ENCODE measurements at regions not wholly inside any gene's neighbourhood (a gene's known extent, or its start where the extent isn't known, plus 50 kb on each side); places are given as distances from the start of the nearest gene placed in this dataset.

DNA sequence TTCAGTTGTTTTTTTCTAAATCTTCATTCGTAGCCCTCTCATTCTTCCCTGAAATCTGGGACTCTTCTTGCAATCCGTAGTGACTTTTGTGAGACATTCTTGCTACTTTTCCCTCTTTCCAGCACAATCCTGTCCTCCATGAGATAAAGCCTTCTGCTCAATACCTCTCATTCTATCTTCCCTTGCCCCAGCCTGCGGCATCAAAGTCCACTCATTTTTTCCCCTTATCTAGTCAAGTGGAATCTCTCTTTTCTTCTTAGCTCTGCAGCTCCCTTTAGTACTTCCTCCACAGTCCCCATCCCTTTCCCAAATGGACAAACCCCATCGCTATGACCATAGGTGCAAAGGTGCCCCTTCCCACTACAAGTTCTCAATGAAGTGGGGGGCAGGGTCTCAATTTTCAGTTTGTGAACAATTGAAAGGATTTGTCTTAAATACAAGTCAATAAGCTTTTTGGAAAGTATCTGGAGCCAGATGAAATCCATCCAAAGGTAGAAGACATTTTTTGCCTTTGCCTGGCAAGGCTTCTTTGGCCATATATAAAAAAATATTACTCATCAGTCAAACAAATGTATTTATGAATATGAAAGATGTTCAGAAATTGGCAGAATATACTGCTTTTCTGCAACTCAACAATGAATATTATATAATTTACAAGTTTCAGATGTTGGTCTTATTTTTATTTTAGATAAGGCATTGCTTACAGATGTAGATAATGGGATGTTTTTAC is 179.4 kb downstream of the SNAPC1 start:
- no peak for DNase-seq (ENCODE audit: low read depth in 1 of 2, low spot score in 1 of 2)

DNA sequence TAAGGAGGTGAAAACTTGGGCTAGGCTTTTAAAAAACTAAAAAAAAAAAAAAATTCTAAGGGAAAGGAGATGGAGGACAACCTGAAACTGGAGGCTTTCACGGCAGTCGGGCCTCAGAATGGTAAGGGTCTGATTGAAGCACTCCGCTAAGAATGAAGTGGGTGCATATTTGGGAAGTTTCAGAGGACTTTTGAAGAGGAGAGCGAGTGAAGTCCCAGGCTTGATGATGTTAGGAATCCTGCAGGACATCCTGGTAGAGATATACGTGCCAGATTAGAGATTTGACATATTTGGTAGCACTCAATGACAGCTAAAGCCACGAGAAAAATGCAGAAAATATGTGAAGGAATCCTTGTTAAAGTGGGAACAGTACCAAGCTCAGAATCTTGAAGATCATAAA is 186.2 kb downstream of the SNAPC1 start:
- no peak for DNase-seq (ENCODE audit: low read depth in 1 of 2, low spot score in 1 of 2)

- no peak for DNase-seq (ENCODE audit: low read depth in 1 of 2, low spot score in 1 of 2)
Measured at GRCh38 chr14:61950340-61950739, 188.1 kb downstream of the SNAPC1 start.

DNA sequence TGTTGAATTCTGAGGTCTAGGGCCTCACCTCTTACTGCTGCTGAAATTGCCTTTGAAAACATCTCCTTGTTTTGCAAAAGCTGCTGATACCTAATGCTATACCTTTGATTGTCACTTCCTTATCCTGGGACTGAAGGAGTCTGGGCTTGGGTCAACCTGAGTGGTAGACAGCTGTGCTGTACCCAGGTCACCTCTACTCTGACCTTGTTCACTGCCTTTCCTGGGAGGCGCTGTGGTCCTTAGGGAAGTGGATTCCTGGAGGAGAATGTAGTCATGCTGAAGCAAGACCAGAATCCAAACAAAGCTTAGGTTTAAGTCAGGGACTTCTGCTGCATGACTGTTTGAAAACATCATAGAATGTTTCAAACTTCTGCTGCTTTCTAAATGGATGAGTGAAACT is 191.4 kb downstream of the SNAPC1 start:
- no peak for DNase-seq (ENCODE audit: low read depth in 1 of 2, low spot score in 1 of 2)

- no peak for DNase-seq (ENCODE audit: low read depth in 1 of 2, low spot score in 1 of 2)
Measured at GRCh38 chr14:61954306-61954705, 192.1 kb downstream of the SNAPC1 start.

- DNase-seq (ENCODE audit: low read depth in 1 of 2, low spot score in 1 of 2), result no peak
Measured at GRCh38 chr14:61956517-61956916, 194.3 kb downstream of the SNAPC1 start.

GRCh38 chr14:61959348-61959747 is 197.1 kb downstream of the SNAPC1 start:
- no peak for DNase-seq (ENCODE audit: low read depth in 1 of 2, low spot score in 1 of 2)

DNA sequence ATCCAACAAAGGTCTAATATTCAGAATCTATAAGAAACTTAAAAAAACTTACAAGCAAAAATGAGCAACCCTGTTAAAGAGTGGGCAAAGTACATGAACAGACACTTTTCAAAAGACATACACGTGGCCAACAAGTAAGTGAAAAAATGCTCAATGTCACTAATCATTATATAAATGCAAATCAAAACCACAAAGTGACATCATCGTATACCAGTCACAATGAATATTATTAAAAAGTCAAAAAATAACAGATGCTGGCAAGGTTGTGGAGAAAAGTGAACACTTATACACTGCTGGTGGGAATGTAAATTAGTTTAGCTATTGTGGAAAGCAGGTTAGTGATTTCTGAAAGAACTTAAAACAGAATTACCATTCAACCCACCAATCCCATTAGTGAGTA is 199.1 kb downstream of the SNAPC1 start:
- no peak for DNase-seq (ENCODE audit: low read depth in 1 of 2, low spot score in 1 of 2)

GRCh38 chr14:61963926-61964325 is 201.7 kb downstream of the SNAPC1 start:
- DNase-seq (ENCODE audit: low read depth in 1 of 2, low spot score in 1 of 2), result no peak

DNA sequence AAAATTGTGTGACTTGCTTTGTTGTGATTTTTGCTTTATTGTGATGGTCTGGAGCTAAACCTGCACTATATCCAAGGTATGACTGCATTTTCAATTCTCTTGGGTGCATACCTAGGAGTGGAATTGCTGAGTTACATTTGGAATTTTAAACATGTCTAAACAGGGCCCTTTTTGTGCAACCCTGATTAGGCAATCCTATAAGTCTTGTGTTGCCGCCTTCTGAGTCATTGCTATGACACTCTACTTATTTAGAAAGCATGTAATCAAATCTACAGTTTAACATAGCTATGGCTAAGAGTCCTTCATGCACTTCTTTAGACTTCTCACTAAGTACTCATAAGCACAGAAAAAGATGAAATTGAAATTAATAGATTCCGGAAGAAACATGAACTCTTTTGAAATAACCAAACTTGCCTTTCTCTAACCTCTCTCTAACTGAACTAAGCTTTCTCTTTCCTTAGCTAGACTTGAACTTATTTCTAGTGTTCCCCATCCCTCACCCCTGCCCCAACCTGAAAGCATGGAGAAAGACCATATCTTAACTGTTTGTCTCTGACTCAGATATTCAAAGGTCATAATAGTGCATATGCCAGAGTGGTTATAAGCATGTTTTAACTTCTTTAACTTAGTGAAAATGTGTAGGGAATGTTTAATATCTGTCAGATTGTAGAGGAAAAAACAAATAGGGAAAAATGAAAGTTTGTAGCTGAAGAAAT is 203.0 kb downstream of the SNAPC1 start:
- no peak for DNase-seq (ENCODE audit: low read depth in 1 of 2, low spot score in 1 of 2)

DNA sequence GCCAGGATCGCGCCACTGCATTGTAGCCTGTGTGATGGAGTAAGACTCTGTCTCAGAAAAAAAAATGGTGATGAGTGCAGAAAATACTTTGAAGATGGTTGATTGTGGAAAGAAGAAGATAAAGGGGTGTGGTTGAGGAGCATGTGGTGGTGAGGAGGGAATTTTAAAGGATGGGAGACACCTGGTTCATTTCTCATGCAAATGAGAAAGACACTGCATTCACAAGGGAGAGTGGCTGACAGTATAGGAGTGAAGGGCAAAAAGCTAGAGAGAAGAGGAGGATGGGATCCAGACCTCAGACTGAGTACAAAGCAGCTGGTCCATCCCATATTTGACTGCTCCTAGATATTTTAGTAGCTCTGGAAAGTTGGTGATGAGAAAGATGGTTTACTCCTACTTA is 206.0 kb downstream of the SNAPC1 start:
- no peak for DNase-seq (ENCODE audit: low read depth in 1 of 2, low spot score in 1 of 2)

GRCh38 chr14:61972711-61973110 is 210.5 kb downstream of the SNAPC1 start:
- no peak for DNase-seq (ENCODE audit: low read depth in 1 of 2, low spot score in 1 of 2)

DNA sequence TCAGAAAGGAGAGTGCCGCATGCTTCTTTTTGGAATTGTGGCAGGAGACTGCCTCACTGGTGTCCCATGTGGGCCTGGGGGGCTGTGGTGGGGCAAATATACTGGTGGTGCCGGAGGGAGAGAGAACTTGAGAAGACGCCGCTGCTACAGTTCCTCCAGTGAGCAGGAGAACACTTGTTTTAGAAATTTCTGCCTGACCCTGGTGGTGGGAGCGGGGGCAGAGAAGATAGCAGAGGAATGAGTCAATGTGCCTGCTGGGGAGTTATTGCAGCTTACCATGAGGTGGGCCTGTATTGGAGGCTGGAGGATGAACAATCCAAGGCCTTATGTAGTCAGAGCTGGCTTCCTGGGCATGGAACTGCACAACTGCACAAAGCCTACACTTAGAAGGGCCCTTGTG is 211.8 kb downstream of the SNAPC1 start:
- DNase-seq (ENCODE audit: low read depth in 1 of 2, low spot score in 1 of 2), result no peak

GRCh38 chr14:61977217-61977616 is 215.0 kb downstream of the SNAPC1 start:
- no peak for DNase-seq (ENCODE audit: low read depth in 1 of 2, low spot score in 1 of 2)

GRCh38 chr14:61988240-61988639 is 226.0 kb downstream of the SNAPC1 start:
- no peak for DNase-seq (ENCODE audit: low read depth in 1 of 2, low spot score in 1 of 2)

GRCh38 chr14:61992139-61992538 is 229.9 kb downstream of the SNAPC1 start:
- DNase-seq (ENCODE audit: low read depth in 1 of 2, low spot score in 1 of 2), result no peak

GRCh38 chr14:61992926-61993325 is 230.7 kb downstream of the SNAPC1 start:
- DNase-seq (ENCODE audit: low read depth in 1 of 2, low spot score in 1 of 2), result no peak

GRCh38 chr14:61994589-61994988 is 232.4 kb downstream of the SNAPC1 start:
- no peak for DNase-seq (ENCODE audit: low read depth in 1 of 2, low spot score in 1 of 2)

GRCh38 chr14:61996753-61997152 is 234.5 kb downstream of the SNAPC1 start:
- DNase-seq (ENCODE audit: low read depth in 1 of 2, low spot score in 1 of 2), result no peak

DNA sequence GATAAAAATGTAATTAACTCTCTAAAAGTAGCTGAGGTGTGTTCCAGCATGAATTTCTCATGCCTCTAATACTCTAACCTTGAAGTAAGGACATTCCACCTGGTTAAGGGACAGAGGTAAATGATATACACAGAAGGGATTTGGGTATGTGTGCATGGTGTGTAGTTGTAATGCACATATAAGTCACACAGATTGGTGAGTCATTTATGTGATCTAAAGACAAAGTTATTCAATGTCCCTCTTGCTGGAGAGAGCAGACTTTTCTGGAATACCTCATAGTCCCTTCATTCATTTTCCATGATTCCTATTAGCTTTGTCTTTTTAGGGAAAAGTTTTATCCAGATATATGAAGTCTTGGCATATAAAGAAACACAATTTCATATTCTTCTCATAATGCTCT is 234.9 kb downstream of the SNAPC1 start:
- DNase-seq (ENCODE audit: low read depth in 1 of 2, low spot score in 1 of 2), result no peak

- no peak for DNase-seq (ENCODE audit: low read depth in 1 of 2, low spot score in 1 of 2)
Measured at GRCh38 chr14:62001963-62002362, 239.7 kb downstream of the SNAPC1 start.

DNA sequence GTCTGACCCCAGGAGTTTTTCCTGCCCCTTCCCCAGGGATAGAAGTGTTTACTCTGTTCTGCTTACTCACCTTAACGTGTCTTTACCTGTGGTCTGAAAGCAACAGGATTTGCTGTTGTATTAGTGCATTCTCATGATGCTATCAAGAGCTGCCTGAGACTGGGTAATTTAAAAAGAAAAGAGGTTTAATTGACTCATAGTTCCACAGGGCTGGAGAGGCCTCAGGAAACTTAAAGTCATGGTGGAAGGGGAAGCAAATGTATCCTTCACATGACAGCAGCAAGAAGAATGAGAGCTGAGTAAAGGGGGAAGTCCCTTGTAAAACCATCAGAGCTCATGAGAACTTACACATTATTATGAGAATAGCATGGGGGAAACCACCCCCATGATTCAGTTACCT is 240.4 kb downstream of the SNAPC1 start:
- DNase-seq (ENCODE audit: low read depth in 1 of 2, low spot score in 1 of 2), result no peak

DNA sequence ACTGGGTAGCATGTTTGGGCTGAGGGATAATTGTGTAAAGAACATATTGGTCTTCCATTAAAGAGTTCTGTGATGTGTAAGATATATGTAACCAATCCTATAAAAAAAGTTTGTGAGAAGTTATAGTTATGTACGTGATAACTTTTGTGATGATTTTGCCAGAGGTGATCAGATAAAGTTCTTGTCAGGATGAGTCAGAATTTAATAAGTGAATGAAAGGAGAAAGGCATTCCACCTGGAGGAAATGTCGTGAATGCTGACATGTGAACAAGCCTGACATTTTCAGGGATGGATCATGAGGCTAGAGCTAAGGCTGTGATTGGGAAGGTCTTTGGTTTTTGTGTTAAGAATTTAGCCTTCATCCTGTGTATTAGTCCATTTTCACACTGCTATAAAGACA is 241.5 kb downstream of the SNAPC1 start:
- DNase-seq (ENCODE audit: low read depth in 1 of 2, low spot score in 1 of 2), result no peak
